HepG2 (cell line): ENCODE measurements at regions not wholly inside any gene's neighbourhood (a gene's known extent, or its start where the extent isn't known, plus 50 kb on each side); places are given as distances from the start of the nearest gene placed in this dataset.

Experiments
- ATAC-seq: fragments of 200-7000 bp; cut with Tn5 transposase; 3 replicates; pipeline ENCODE4 v1.9.1; 2020; ENCODE audit warnings: mild to moderate bottlenecking, moderate library complexity
- BruUV-seq: library from RNA; stranded (reverse); fragments of 400-500 nt; replicated peaks from 2 replicates; lab custom pipeline; 2021; lab: Mats Ljungman, UMichigan
- CTCF ChIA-PET: fragments of 300-600 bp; formaldehyde crosslinking; extraction: SDS; loops from one replicate; lab custom pipeline; 2021; ENCODE audit warnings: low total read pairs, inconsistent platforms, low intra/inter-chr PET ratio; lab: Yijun Ruan, JAX
- POLR2A ChIA-PET: fragments of 350-600 bp; sonication (Branson Sonifier 250); formaldehyde crosslinking; loops from one replicate; lab custom pipeline; 2020; ENCODE audit warnings: antibody characterized with exemption, inconsistent platforms; lab: Yijun Ruan, JAX
- DNase-seq: peaks from one replicate; pipeline ENCODE4 v3.0.0-alpha.2; 2015; ENCODE audit warnings: low spot score
- FAIRE-seq: peaks from 3 replicates; lab custom pipeline; 2011; peaks lifted over from hg19 to GRCh38; lab: Jason Lieb, UNC
- H2AFZ ChIP-seq: one replicate; pipeline ENCODE4 v1.6.1; 2011; ENCODE audit warnings: low read length, inconsistent platforms
- H3K27ac ChIP-seq: fragments of 300-600 bp; 3 replicates; pipeline ENCODE4 v1.8.0; 2011; ENCODE audit warnings: mixed run types, mild to moderate bottlenecking, mixed read lengths, low read length, inconsistent platforms; ENCODE audit not compliant: insufficient read depth; ENCODE audit errors: extremely low read length
- H3K27me3 ChIP-seq, 2 experiments: fragments of 200-600 bp in 1 of 2; 2 replicates in 1 of 2; 3 replicates in 1 of 2; pipeline versions ENCODE4 v1.6.0 to v1.8.0; 2011; ENCODE audit warnings: low read length in 2 of 2, mild to moderate bottlenecking in 2 of 2, moderate library complexity in 2 of 2, inconsistent platforms in 1 of 2; ENCODE audit not compliant: insufficient read depth in 2 of 2, control insufficient read depth in 1 of 2
- H3K36me3 ChIP-seq, 2 experiments: fragments of 200-600 bp in 1 of 2; replicated peaks in 1 of 2; 2 replicates in 1 of 2; 3 replicates in 1 of 2; pipeline versions ENCODE4 v1.5.1 to v1.8.0; 2011; ENCODE audit warnings: low read length in 2 of 2, inconsistent platforms in 1 of 2; ENCODE audit not compliant: insufficient read depth in 2 of 2, control insufficient read depth in 1 of 2
- H3K4me1 ChIP-seq: 2 replicates; pipeline ENCODE4 v1.5.1; 2012; ENCODE audit warnings: low read length, inconsistent platforms; ENCODE audit not compliant: insufficient read depth
- H3K4me2 ChIP-seq: 2 replicates; pipeline ENCODE4 v1.6.0; 2011; ENCODE audit warnings: low read depth, low read length, inconsistent platforms
- H3K4me3 ChIP-seq, 3 experiments: fragments of 200-600 bp in 1 of 3; sonication (generic), shearing (Covaris generic) in 1 of 3; replicated peaks in 1 of 3; 2 replicates each; pipeline ENCODE4 v1.5.1; 2011 to 2016; ENCODE audit warnings: low read length in 3 of 3, inconsistent platforms in 2 of 3, low read depth in 2 of 3, mild to moderate bottlenecking in 2 of 3, control low read depth in 1 of 3, mixed read lengths in 1 of 3; ENCODE audit not compliant: insufficient read depth in 1 of 3
- H3K79me2 ChIP-seq: one replicate; pipeline ENCODE4 v1.6.1; 2011; ENCODE audit warnings: low read length, inconsistent platforms; ENCODE audit not compliant: insufficient read depth
- H3K9ac ChIP-seq: 2 replicates; pipeline ENCODE4 v1.6.0; 2011; ENCODE audit warnings: mild to moderate bottlenecking, low read depth, low read length, inconsistent platforms; ENCODE audit not compliant: insufficient read depth
- H3K9me3 ChIP-seq: 2 replicates; pipeline ENCODE4 v1.5.1; 2012; ENCODE audit warnings: mild to moderate bottlenecking, low read length
- H4K20me1 ChIP-seq: 2 replicates; pipeline ENCODE4 v1.6.0; 2011; ENCODE audit warnings: inconsistent platforms, mild to moderate bottlenecking, low read length, moderate library complexity; ENCODE audit not compliant: insufficient read depth
- ARNTL ChIP-seq: sonication (generic); formaldehyde crosslinking; IDR thresholded peaks from 2 replicates; pipeline ENCODE4 v1.4.0; 2020; ENCODE audit warnings: mild to moderate bottlenecking, missing genetic modification reagents
- CBFB ChIP-seq: sonication (generic); formaldehyde crosslinking; IDR thresholded peaks from 2 replicates; pipeline ENCODE4 v1.4.0; 2020; ENCODE audit warnings: missing genetic modification reagents
- EP300 ChIP-seq, 3 experiments: sonication (generic) in 1 of 3; formaldehyde crosslinking in 1 of 3; IDR thresholded peaks; 2 replicates each; pipeline versions ENCODE4 v1.5.1 to v1.6.1; 2011 to 2020; ENCODE audit warnings: low read depth in 2 of 3, low read length in 2 of 3, borderline replicate concordance in 1 of 3, improper control_type of control experiment in 1 of 3, mild to moderate bottlenecking in 1 of 3, missing genetic modification reagents in 1 of 3, moderate library complexity in 1 of 3
- EZH2 ChIP-seq: conservative IDR thresholded peaks from 2 replicates; pipeline ENCODE4 v1.6.1; 2012; ENCODE audit warnings: mild to moderate bottlenecking, low read depth, low read length, moderate library complexity
- FOXC1 ChIP-seq: sonication (generic); formaldehyde crosslinking; IDR thresholded peaks from 2 replicates; pipeline ENCODE4 v1.8.0; 2022; ENCODE audit warnings: mild to moderate bottlenecking, missing genetic modification reagents, borderline replicate concordance
- HMG20B ChIP-seq: conservative IDR thresholded peaks from 2 replicates; pipeline ENCODE4 v1.6.1; 2016; ENCODE audit warnings: missing genetic modification reagents, missing compliant biosample characterization
- ISX ChIP-seq: sonication (generic); formaldehyde crosslinking; conservative IDR thresholded peaks from 2 replicates; pipeline ENCODE4 v1.5.0; 2020; ENCODE audit warnings: missing genetic modification reagents
- KLF9 ChIP-seq: IDR thresholded peaks from 2 replicates; pipeline ENCODE4 v1.6.1; 2016; ENCODE audit warnings: low read depth
- POGK ChIP-seq: sonication (generic); formaldehyde crosslinking; conservative IDR thresholded peaks from 2 replicates; pipeline ENCODE4 v1.8.0; 2022; ENCODE audit warnings: mild to moderate bottlenecking, moderate library complexity, missing genetic modification reagents
- POGZ ChIP-seq: sonication (generic); formaldehyde crosslinking; IDR thresholded peaks from 2 replicates; pipeline ENCODE4 v1.4.0; 2020; ENCODE audit warnings: mild to moderate bottlenecking, missing genetic modification reagents
- ZBED4 ChIP-seq: sonication (generic); formaldehyde crosslinking; IDR thresholded peaks from 2 replicates; pipeline ENCODE4 v1.4.0; 2020; ENCODE audit warnings: missing genetic modification reagents, borderline replicate concordance
- ZFY ChIP-seq: sonication (generic); formaldehyde crosslinking; IDR thresholded peaks from 2 replicates; pipeline ENCODE4 v1.4.0; 2020; ENCODE audit warnings: missing genetic modification reagents
- ZNF10 ChIP-seq: sonication (generic); formaldehyde crosslinking; IDR thresholded peaks from 2 replicates; pipeline ENCODE4 v1.4.0; 2020; ENCODE audit warnings: mild to moderate bottlenecking, low read depth, missing genetic modification reagents, borderline replicate concordance
- ZNF468 ChIP-seq: sonication (generic); formaldehyde crosslinking; IDR thresholded peaks from 2 replicates; pipeline ENCODE4 v1.8.0; 2022; ENCODE audit warnings: mild to moderate bottlenecking, moderate library complexity, missing genetic modification reagents
- ZNF580 ChIP-seq: IDR thresholded peaks from 2 replicates; pipeline ENCODE4 v1.6.1; 2016; ENCODE audit warnings: low read depth, borderline replicate concordance
- WGBS: methylation state at CpG from one replicate; pipeline ENCODE4 v1.1.6; 2017; ENCODE audit warnings: low lambda C conversion rate; 5-methylcytosine and 5-hydroxymethylcytosine counted together
- in situ Hi-C: cut with HindIII; loops from 2 replicates; pipeline ENCODE4 v1.10.0; 2017; ENCODE audit warnings: low pct_unique_long_range_greater_than_20kb; ENCODE audit not compliant: extremely low pct_ligation_motif_present
- intact Hi-C: fragments of 100-400 bp; cut with micrococcal nuclease; formaldehyde crosslinking; loops from one replicate; pipeline ENCODE4 v1.10.0; 2022; ENCODE audit not compliant: unreplicated experiment

GRCh38 chr19:20313894-20314293 lies 146.9 kb downstream of the ZNF486 start (continued):
- TF ChIP-seq EP300 (IDR thresholded peaks at IDR 0.05; ENCODE audit: low read depth in 2 of 2, low read length in 2 of 2) = no peak
- TF ChIP-seq EP300 (CRISPR knock-in tag; IDR thresholded peaks at IDR 0.05; ENCODE audit: borderline replicate concordance) = no peak
- TF ChIP-seq ZNF468 = no peak
- no peak for TF ChIP-seq POGZ (CRISPR knock-in tag)
- no peak for TF ChIP-seq ZNF10 (CRISPR knock-in tag)
- TF ChIP-seq KLF9 (CRISPR knock-in tag) = no peak
- TF ChIP-seq EZH2 = no peak
- TF ChIP-seq POGK (CRISPR knock-in tag) = no peak
- no peak for TF ChIP-seq CBFB

GRCh38 chr19:20307127-20307526 lies 140.1 kb downstream of the ZNF486 start:
- H3K27ac ChIP-seq = no peak overlapping the region
- FAIRE-seq (no peak), DNase-seq (no peak), ATAC-seq (no peak)
- no peaks in the 10 kb centered on the region for H3K36me3 ChIP-seq
- peaks cover 44% of the 10 kb centered on the region for H3K9me3 ChIP-seq
- no peaks in the 10 kb centered on the region for H3K27me3 ChIP-seq
- WGBS = 0% methylated on average over 3 of the region's 3 CpGs
- H2AFZ ChIP-seq = no peak overlapping the region
- no peak overlapping the region for H3K4me3 ChIP-seq
- POLR2A ChIA-PET = no interaction called here
- no peak overlapping the region for H3K9ac ChIP-seq
- CTCF ChIA-PET = no interaction called here
- no peaks in the 10 kb centered on the region for H4K20me1 ChIP-seq
- no TSS peak for BruUV-seq
- no peaks in the 10 kb centered on the region for H3K79me2 ChIP-seq
- in situ Hi-C loops (no loop called here), intact Hi-C loops (no loop called here)
- H3K4me1 ChIP-seq = no peaks in the 10 kb centered on the region
- no peak overlapping the region for H3K4me2 ChIP-seq
- TF ChIP-seq ARNTL (CRISPR knock-in tag) (no peak), ZBED4 (CRISPR knock-in tag) (no peak), ZFY (CRISPR knock-in tag) (no peak), HMG20B (CRISPR knock-in tag) (no peak), FOXC1 (CRISPR knock-in tag) (no peak), ISX (CRISPR knock-in tag) (no peak), ZNF580 (CRISPR knock-in tag) (no peak)
